GM18507 (cell line): ENCODE measurements at regions not wholly inside any gene's neighbourhood (a gene's known extent, or its start where the extent isn't known, plus 50 kb on each side); places are given as distances from the start of the nearest gene placed in this dataset.
"Not testable (repeated sequence)": the region's sequence is repeated elsewhere in the genome, so short reads cannot be mapped to it uniquely, and the experiment has no call there.

ENCODE experiments used
- DNase-seq: peaks from one replicate; pipeline ENCODE4 v3.0.0; 2011; ENCODE audit warnings: low read depth; ENCODE audit not compliant: insufficient read length; ENCODE audit errors: extremely low spot score
- FAIRE-seq: peaks from 2 replicates; lab custom pipeline; 2011; peaks lifted over from hg19 to GRCh38; lab: Jason Lieb, UNC

- DNase-seq (no peak), FAIRE-seq (no peak)
Observed at GRCh38 chr22:23388517-23388890, 191.6 kb downstream of the IGLL1 start.

GRCh38 chr22:23387827-23388516, 192.1 kb downstream of the IGLL1 start:
- DNase-seq (no peak), FAIRE-seq (no peak)

GRCh38 chr22:23386822-23387580, 193.1 kb downstream of the IGLL1 start:
- no peak for DNase-seq
- FAIRE-seq, result no peak

GRCh38 chr22:23385678-23386631, 194.1 kb downstream of the IGLL1 start:
- peak; percentile 74 for FAIRE-seq

GRCh38 chr22:23384923-23385677, 195.0 kb downstream of the IGLL1 start:
- FAIRE-seq (no peak), DNase-seq (no peak)

More at GRCh38 chr22:23385678-23386631, 194.1 kb downstream of the IGLL1 start:
- peak; percentile 87 for DNase-seq

GRCh38 chr22:23384431-23384830, 195.7 kb downstream of the IGLL1 start:
- DNase-seq (no peak), FAIRE-seq (no peak)

- FAIRE-seq (no peak), DNase-seq (no peak)
Observed at GRCh38 chr22:23383491-23384361, 196.4 kb downstream of the IGLL1 start.

GRCh38 chr22:23382428-23383218, 197.5 kb downstream of the IGLL1 start:
- FAIRE-seq (no peak), DNase-seq (no peak)

- DNase-seq (no peak), FAIRE-seq (no peak)
Observed at GRCh38 chr22:23381661-23382427, 198.2 kb downstream of the IGLL1 start.

- FAIRE-seq (no peak), DNase-seq (no peak)
Observed at GRCh38 chr22:23380911-23381310, 199.2 kb downstream of the IGLL1 start.

GRCh38 chr22:23380230-23380573, 199.9 kb downstream of the IGLL1 start:
- FAIRE-seq, result no peak
- DNase-seq, result no peak

GRCh38 chr22:23379540-23380229, 199.4 kb downstream of the BCR start:
- FAIRE-seq, result not testable (repeated sequence)

GRCh38 chr22:23377767-23378166, 197.5 kb downstream of the BCR start:
- DNase-seq, result no peak
- no peak for FAIRE-seq

More at GRCh38 chr22:23379540-23380229, 199.4 kb downstream of the BCR start:
- DNase-seq, result not testable (repeated sequence)

- DNase-seq (peak; percentile 49), FAIRE-seq (peak; percentile 89)
Observed at GRCh38 chr22:23376256-23376655, 195.9 kb downstream of the BCR start.

- no peak for DNase-seq
- no peak for FAIRE-seq
Observed at GRCh38 chr22:23375031-23375827, 194.9 kb downstream of the BCR start.

GRCh38 chr22:23373601-23374000, 193.3 kb downstream of the BCR start:
- no peak for DNase-seq
- no peak for FAIRE-seq
